HEK293 (cell line): ENCODE measurements at regions not wholly inside any gene's neighbourhood (a gene's known extent, or its start where the extent isn't known, plus 50 kb on each side); places are given as distances from the start of the nearest gene placed in this dataset.

Source experiments
- ATF2 ChIP-seq: fragments of 450-650 bp; formaldehyde crosslinking; IDR thresholded peaks from 2 replicates; pipeline ENCODE4 v1.5.1; 2016; ENCODE audit warnings: missing biosample characterization, missing genetic modification characterization, low read depth
- CTCF ChIP-seq: fragments of 450-650 bp; formaldehyde crosslinking; IDR thresholded peaks from 2 replicates; pipeline ENCODE4 v1.5.1; 2016; ENCODE audit warnings: missing biosample characterization, missing genetic modification characterization
- GLI4 ChIP-seq: fragments of 450-650 bp; formaldehyde crosslinking; IDR thresholded peaks from 2 replicates; pipeline ENCODE4 v1.5.1; 2016; ENCODE audit warnings: missing biosample characterization, missing genetic modification characterization
- KLF9 ChIP-seq: fragments of 450-650 bp; formaldehyde crosslinking; IDR thresholded peaks from 2 replicates; pipeline ENCODE4 v1.5.1; 2016; ENCODE audit warnings: missing biosample characterization, missing genetic modification characterization, low read depth
- PRDM4 ChIP-seq: fragments of 450-650 bp; formaldehyde crosslinking; IDR thresholded peaks from 2 replicates; pipeline ENCODE4 v1.5.1; 2017; ENCODE audit warnings: missing biosample characterization, missing genetic modification characterization
- REST ChIP-seq: fragments of 450-650 bp; formaldehyde crosslinking; IDR thresholded peaks from 2 replicates; pipeline ENCODE4 v1.5.1; 2016; ENCODE audit warnings: missing biosample characterization, missing genetic modification characterization
- YY1 ChIP-seq: fragments of 450-650 bp; formaldehyde crosslinking; IDR thresholded peaks from 2 replicates; pipeline ENCODE4 v1.5.1; 2018; ENCODE audit warnings: missing biosample characterization, missing genetic modification characterization
- ZBTB21 ChIP-seq: fragments of 450-650 bp; formaldehyde crosslinking; IDR thresholded peaks from 2 replicates; pipeline ENCODE4 v1.5.1; 2017; ENCODE audit warnings: missing biosample characterization, missing genetic modification characterization
- ZNF133 ChIP-seq: fragments of 450-650 bp; formaldehyde crosslinking; IDR thresholded peaks from 2 replicates; pipeline ENCODE4 v1.5.1; 2016; ENCODE audit warnings: missing biosample characterization, missing genetic modification characterization
- ZNF280D ChIP-seq: fragments of 450-650 bp; formaldehyde crosslinking; IDR thresholded peaks from 2 replicates; pipeline ENCODE4 v1.5.1; 2016; ENCODE audit warnings: missing biosample characterization, missing genetic modification characterization
- ZNF654 ChIP-seq: fragments of 450-650 bp; formaldehyde crosslinking; IDR thresholded peaks from 2 replicates; pipeline ENCODE4 v1.5.1; 2016; ENCODE audit warnings: low read depth, missing biosample characterization, missing genetic modification characterization
- ZNF670 ChIP-seq: fragments of 450-650 bp; formaldehyde crosslinking; IDR thresholded peaks from 2 replicates; pipeline ENCODE4 v1.5.1; 2016; ENCODE audit warnings: missing biosample characterization, missing genetic modification characterization, low read depth
- ZSCAN5A ChIP-seq: fragments of 450-650 bp; formaldehyde crosslinking; IDR thresholded peaks from 2 replicates; pipeline ENCODE4 v1.5.1; 2016; ENCODE audit warnings: missing biosample characterization, missing genetic modification characterization

- no peak for TF ChIP-seq CTCF (tag by site-specific recombination)
- TF ChIP-seq REST (tag by site-specific recombination), result no peak
- no peak for TF ChIP-seq KLF9 (tag by site-specific recombination)
- no peak for TF ChIP-seq GLI4 (tag by site-specific recombination)
- no peak for TF ChIP-seq ZBTB21 (tag by site-specific recombination)
- no peak for TF ChIP-seq PRDM4 (tag by site-specific recombination)
- no peak for TF ChIP-seq YY1
- no peak for TF ChIP-seq ATF2 (tag by site-specific recombination)
- TF ChIP-seq ZSCAN5A (tag by site-specific recombination), result no peak
- no peak for TF ChIP-seq ZNF280D (tag by site-specific recombination)
- no peak for TF ChIP-seq ZNF133 (tag by site-specific recombination)
- no peak for TF ChIP-seq ZNF654 (tag by site-specific recombination)
- TF ChIP-seq ZNF670, result no peak
Observed at GRCh38 chr4:45931154-45931553, 192.7 kb downstream of the GABRG1 start.
